HG03432 (cell line): ENCODE measurements at regions not wholly inside any gene's neighbourhood (a gene's known extent, or its start where the extent isn't known, plus 50 kb on each side); places are given as distances from the start of the nearest gene placed in this dataset.
A peak's percentile ranks its signal among the peaks of the same experiment; 100 is the strongest.
"Not testable (repeated sequence)": the region's sequence is repeated elsewhere in the genome, so short reads cannot be mapped to it uniquely, and the experiment has no call there.

ENCODE experiments used
- ATAC-seq: cut with Tn5 transposase; IDR thresholded peaks from one replicate; pipeline ENCODE4 v1.9.1; 2021; ENCODE audit warnings: mild to moderate bottlenecking, moderate library complexity; ENCODE audit not compliant: unreplicated experiment

DNA sequence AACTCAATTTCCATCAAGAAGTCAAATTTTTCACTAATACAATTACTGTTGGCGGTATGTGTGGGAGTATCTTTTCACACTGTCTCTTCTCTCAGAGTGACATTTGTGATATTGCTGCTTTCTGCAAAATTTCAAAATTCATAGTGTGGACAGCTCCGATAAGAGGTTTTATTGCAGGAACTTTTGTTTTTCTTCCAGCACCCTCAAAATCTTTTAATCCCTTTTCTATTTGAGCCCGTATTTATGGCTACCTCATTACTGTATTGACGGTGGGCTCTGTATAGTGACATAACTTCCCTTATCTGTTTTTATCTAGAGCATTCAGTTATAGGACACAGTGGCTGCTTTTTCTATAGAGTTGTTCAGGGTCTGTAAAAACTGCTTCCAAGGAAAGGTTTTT, 794.4 kb upstream of the TMPRSS15 start:
- ATAC-seq: no peak

- ATAC-seq: no peak
Measured at GRCh38 chr21:19198801-19199200, 795.2 kb upstream of the TMPRSS15 start.

DNA sequence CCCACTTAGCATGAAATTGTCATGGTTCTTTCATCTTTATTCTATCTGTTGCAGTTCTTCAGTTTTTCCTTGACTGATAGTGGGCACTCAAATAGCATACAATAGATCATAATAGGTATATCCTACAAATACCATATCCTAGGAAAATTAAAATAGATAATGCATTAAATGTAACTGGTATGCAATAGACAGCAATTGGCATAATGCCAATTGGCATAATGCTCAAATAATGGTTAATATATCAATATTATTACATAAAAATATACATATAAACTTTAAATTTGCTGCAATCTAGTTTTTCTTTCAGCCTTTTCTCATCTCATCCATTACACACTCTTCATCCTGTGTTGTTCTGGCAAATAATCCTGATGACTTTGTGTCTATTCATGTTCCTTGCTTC, 814.6 kb upstream of the TMPRSS15 start:
- no peak for ATAC-seq

- ATAC-seq: no peak
Measured at GRCh38 chr21:19224090-19224489, 820.5 kb upstream of the TMPRSS15 start.

- ATAC-seq: no peak
Measured at GRCh38 chr21:19228226-19228625, 824.6 kb upstream of the TMPRSS15 start.

DNA sequence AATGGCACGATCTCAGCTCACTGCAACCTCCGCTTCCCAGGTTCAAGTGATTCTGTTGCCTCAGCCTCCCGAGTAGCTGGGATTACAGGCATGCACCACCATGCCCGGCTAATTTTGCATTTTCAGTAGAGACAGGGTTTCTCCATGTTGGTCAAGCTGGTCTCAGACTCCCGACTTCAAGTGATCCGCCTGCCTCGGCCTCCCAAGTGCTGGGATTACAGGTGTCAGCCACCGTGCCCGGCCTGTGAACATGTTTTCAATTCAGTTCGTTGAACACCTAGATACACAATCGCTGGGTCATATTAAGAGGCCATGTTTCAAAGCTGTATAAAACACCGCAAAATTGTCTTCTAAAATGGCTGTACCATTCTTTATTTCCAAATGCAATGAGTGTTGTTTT, 830.3 kb upstream of the TMPRSS15 start:
- not testable (repeated sequence) for ATAC-seq

DNA sequence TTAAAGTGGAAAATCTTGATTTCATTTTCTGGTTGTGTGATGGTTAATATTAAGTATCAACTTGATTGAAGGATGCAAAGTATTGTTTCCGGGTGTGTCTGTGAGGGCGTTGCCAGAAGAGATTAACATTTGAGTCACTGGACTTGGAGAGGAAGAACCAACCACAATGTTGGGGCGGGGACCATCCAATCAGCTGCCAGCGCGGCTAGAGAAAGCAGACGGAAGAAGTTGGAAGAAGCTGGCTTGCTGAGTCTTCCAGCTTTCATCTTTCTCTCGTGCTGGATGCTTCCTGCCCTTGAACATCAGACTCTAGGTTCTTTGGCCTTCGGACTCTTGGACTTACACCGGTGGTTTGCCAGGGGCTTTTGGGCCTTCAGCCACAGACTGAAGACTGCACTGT, 832.6 kb upstream of the TMPRSS15 start:
- no peak for ATAC-seq

DNA sequence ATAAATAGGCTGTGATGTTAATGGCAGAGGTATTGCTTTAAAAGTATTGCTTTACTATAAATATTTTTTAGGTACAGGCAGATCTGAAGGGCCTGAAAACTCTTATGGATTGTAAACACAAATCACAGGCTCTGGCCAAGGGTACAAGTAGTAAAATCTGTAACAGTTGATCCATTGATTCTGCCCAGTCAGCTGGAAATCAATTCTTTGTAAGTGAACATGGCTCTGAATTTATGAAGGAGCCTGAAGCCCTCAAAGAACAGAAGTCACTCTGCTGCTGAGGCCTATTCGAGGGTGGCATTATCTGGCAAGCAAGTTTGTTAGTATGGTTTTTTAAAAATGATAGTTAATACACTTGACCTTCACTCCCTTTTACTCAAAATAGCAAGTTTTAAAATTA, 834.0 kb upstream of the TMPRSS15 start:
- no peak for ATAC-seq

DNA sequence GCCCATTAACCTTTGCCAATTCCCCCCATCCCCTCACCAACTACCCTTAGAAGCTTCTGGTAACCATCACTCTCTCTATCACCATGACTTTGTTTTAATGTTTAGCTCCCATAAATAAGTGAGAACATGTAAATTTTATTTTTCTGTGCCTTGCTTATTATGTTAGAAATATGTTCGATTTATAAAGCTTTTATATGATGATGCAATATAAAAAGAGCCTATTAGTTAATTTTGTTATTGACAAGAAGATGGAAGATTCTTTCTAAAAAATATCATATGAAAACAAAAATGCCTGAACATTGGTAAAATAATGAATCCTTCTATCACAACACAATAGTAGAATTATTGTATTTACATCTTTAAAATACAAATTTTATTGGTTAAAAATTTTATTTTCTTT, 836.1 kb upstream of the TMPRSS15 start:
- no peak for ATAC-seq

GRCh38 chr21:19244502-19245187, 841.1 kb upstream of the TMPRSS15 start:
- ATAC-seq: no peak

DNA sequence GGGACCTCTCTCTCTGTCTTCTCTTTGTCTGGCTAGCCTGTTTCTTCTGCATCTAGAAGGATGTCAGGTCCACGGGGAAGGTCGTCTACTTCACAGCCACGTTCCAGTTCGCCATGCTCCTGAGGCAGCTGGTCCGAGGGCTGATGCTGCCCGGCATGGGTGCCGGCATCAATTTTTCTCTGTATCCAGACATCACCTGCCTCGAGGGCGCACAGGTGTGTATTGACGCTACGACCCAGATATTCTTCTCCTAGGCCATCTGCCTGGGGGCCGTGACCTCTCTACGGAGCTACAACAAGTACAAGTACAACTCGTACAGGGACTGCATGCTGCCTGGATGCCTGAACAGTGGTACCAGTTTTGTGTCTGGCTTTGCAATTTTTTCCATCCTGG, 841.6 kb upstream of the TMPRSS15 start:
- no peak for ATAC-seq

- ATAC-seq: no peak
Measured at GRCh38 chr21:19246018-19246417, 842.4 kb upstream of the TMPRSS15 start.

DNA sequence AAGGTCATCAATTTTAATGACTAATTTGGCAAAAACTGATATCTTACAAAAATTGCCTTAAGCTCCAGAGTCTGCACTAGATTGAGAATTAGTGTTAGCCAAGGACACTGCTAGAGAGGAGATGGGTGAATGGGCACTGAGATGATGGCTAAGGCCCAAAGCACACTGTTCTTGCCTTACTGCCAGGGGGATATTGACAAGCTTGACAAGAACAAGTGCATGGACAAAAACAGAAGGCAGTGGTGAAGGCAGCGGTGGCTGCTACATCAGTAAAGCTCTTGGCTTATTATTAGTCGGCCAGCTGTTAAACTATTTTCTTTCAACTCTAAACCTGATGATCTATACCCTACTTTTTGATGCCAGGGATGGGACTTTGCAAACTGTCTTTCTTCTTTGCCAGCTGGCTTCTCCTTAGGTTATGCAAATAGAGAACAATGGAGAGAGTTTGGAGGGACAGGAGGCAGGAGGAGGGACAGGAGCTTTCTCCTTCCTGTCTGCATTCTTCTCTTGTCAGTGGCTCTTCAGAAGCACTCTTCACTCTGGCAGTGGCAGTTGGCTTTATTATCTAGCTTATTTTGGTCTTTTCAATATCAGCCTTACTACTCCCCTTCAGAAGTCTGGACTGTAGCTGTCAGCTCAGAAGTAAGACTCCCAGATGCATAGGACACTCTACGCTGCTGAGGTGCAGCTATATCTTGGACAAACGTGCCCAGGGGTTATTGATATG, 853.5 kb upstream of the TMPRSS15 start:
- no peak for ATAC-seq

DNA sequence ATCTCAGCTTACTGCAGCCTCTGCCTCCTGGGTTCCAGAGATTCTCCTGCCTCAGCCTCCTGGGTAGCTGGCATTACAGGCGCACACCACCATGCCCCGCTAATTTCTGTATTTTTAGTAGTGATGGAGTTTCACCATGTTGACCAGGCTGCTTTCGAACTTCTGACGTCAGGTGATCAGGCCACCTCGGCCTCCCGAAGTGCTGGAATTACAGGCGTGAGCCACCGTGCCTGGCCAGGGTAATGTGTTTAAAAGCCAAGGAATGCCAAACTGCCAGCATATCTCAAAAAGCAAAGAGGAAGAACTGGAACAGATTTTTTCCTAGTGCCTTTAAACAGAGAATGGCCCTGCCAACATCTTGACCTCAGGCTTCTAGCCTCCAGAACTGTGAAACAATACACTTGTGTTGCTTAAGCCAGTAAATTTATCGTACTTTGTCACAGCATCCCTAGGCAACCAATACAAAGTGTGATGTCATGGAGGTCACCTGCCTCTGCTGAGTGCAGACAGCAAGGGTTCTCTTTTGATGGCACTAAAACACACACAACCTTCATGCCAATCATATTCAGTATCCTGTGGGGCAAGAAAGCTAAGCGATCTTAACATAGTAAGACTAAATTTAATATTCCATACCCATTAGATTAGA, 858.3 kb upstream of the TMPRSS15 start:
- no peak for ATAC-seq

DNA sequence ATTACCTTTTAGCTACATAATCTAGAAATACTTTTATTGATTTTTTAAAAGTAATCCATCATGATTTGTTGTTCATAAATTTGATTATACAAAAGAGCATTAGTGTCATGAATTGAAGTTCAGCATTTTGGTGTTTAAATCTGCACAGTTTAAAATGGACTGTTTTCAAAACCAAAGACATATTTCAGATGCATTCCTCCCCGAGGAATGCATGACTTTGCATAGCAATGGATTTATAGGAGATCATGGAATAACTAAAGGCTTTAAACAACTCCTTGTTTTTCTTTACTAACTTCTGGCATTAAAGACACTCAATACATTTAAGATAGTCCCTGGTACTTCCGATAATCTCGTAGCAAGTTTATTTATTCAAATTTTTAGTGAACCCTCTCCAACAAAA, 863.1 kb upstream of the TMPRSS15 start:
- ATAC-seq: no peak

- no peak for ATAC-seq
Measured at GRCh38 chr21:19268686-19269085, 865.1 kb upstream of the TMPRSS15 start.

DNA sequence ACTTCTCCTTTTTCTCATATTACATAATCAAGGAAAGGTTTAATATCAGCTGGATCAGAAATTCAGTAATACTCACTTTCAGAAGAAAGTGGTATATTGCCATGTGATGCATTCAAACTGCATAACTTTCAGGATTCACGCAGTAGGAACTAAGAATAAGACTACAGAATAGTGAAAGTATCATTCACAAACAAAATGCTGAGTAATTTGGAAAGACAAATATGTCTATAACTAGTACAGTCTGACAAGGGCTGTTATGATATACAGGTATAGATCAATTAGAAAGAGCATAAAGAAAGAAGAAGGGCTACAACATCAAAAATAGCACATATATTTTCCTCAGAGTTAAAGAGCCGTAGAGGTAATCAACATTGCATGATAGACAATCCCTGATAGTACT, 871.5 kb upstream of the TMPRSS15 start:
- peak; percentile 64 for ATAC-seq

DNA sequence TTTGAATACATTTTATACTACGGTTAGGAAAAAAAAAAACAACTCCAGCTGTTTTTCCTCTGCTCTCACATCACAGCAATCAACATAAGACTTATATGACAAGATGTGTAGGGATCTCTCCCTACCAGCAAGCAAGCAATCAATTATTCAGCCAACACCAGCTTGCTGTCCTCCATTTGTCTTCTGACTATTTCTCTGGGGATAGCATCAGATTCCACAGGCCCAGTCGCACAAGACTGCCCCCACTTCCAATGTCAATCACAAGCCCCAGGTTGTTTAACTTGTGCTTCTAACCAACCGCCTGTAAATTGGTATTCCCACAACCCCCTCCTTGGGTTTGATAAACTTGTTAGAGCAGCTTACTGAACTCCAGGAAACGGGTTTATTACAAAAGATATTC, 873.1 kb upstream of the TMPRSS15 start:
- no peak for ATAC-seq

DNA sequence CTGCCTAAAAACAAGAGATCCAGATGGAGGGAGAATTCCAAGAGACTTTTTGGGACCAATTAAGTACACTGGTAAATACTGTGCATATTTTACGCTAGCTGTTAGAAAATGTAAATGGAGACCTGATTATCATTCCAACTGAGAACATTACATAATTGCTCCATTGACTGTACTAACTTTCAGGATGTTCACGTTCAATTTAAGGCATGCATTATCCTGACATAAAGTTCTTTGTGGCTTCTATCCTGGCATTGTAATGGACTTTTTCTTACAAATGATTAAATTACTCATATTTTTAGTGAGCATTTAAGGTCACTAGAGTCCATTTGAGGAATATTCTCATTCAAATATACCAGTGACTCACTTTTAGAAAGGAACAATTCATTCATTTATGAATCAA, 883.3 kb upstream of the TMPRSS15 start:
- ATAC-seq: no peak

GRCh38 chr21:19290328-19290727, 886.7 kb upstream of the TMPRSS15 start:
- no peak for ATAC-seq

GRCh38 chr21:19320291-19320690, 916.7 kb upstream of the TMPRSS15 start:
- ATAC-seq: no peak

DNA sequence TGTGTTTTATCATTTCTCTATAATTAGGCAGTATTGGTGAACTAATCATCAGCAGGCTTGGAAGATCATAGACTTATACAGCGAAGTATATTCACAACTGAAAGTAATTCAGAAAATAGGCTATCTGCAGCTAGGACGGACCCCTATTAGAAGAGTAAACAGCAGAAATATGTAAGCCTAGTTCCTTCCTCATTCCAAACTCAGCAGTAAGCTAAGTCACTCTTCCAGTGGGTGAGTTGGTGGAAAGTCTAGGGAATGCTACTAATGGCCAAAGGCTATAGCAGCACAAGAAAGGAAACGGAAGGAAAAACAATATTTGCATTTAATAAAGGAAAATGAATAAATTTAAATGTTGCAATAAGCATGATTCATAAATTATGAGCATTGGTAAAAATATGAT, 918.1 kb upstream of the TMPRSS15 start:
- ATAC-seq: no peak
